K562 (cell line): ENCODE measurements at regions not wholly inside any gene's neighbourhood (a gene's known extent, or its start where the extent isn't known, plus 50 kb on each side); places are given as distances from the start of the nearest gene placed in this dataset.

Experiments used
- ATAC-seq: fragments of 200-7000 bp; cut with Tn5 transposase; 3 replicates; pipeline ENCODE4 v1.9.1; 2020; ENCODE audit warnings: moderate library complexity
- BruUV-seq: library from RNA; stranded (reverse); fragments of 400-500 nt; replicated peaks from 2 replicates; lab custom pipeline; 2021; lab: Mats Ljungman, UMichigan
- CTCF ChIA-PET: fragments of 300-600 bp; formaldehyde crosslinking; extraction: SDS; loops from one replicate; lab custom pipeline; 2021; ENCODE audit warnings: low intra/inter-chr PET ratio; lab: Yijun Ruan, JAX
- POLR2A ChIA-PET: fragments of 300-600, 350-650 bp; sonication (Branson Sonifier 250); formaldehyde crosslinking; extraction: SDS; loops from one replicate; lab custom pipeline; 2021; ENCODE audit warnings: antibody characterized with exemption, inconsistent platforms; lab: Yijun Ruan, JAX
- DNase-seq, 4 experiments: peaks; one replicate each; pipeline versions ENCODE4 v3.0.0 to v3.0.0-alpha.2; 2011 to 2018; ENCODE audit warnings: low spot score in 3 of 4, mixed read lengths in 3 of 4; ENCODE audit errors: extremely low read depth in 1 of 4
- FAIRE-seq: peaks from 2 replicates; lab custom pipeline; 2011; peaks lifted over from hg19 to GRCh38; lab: Jason Lieb, UNC
- H2AFZ ChIP-seq: 2 replicates; pipeline ENCODE4 v1.6.0; 2011; ENCODE audit warnings: low read depth, low read length, control low read depth, inconsistent platforms
- H3K27ac ChIP-seq: fragments of 200-600 bp; 3 replicates; pipeline ENCODE4 v1.8.0; 2011; ENCODE audit warnings: low read depth, mild to moderate bottlenecking, control low read depth, inconsistent platforms, low read length, moderate library complexity, mixed read lengths; ENCODE audit errors: extremely low read depth
- H3K27me3 ChIP-seq, 2 experiments: fragments of 300-600 bp in 1 of 2; 2 replicates in 1 of 2; 3 replicates in 1 of 2; pipeline versions ENCODE4 v1.6.0 to v1.8.0; 2011; ENCODE audit warnings: inconsistent platforms in 2 of 2, low read length in 2 of 2, mild to moderate bottlenecking in 1 of 2, mixed read lengths in 1 of 2, moderate library complexity in 1 of 2; ENCODE audit not compliant: control insufficient read depth in 2 of 2, insufficient read depth in 2 of 2
- H3K36me3 ChIP-seq: fragments of 300-600 bp; 3 replicates; pipeline ENCODE4 v1.8.0; 2011; ENCODE audit warnings: mild to moderate bottlenecking, low read length, inconsistent platforms; ENCODE audit not compliant: control insufficient read depth, insufficient read depth
- H3K4me1 ChIP-seq, 2 experiments: fragments of 200-600 bp in 1 of 2; replicated peaks in 1 of 2; 2 replicates in 1 of 2; 3 replicates in 1 of 2; pipeline versions ENCODE4 v1.5.1 to v1.8.0; 2011; ENCODE audit warnings: inconsistent platforms in 2 of 2, low read length in 2 of 2, mild to moderate bottlenecking in 1 of 2, mixed read lengths in 1 of 2, moderate library complexity in 1 of 2; ENCODE audit not compliant: control insufficient read depth in 2 of 2, insufficient read depth in 2 of 2
- H3K4me2 ChIP-seq: 2 replicates; pipeline ENCODE4 v1.6.1; 2011; ENCODE audit warnings: low read length, control low read depth, inconsistent platforms, mixed read lengths; ENCODE audit not compliant: insufficient read depth
- H3K4me3 ChIP-seq: fragments of 200-600 bp; sonication (generic), shearing (Covaris generic); 2 replicates; pipeline ENCODE4 v1.5.1; 2016; ENCODE audit warnings: control low read depth, inconsistent platforms
- H3K79me2 ChIP-seq: fragments of 200-600 bp; 3 replicates; pipeline ENCODE4 v1.8.0; 2011; ENCODE audit warnings: low read length, inconsistent platforms; ENCODE audit not compliant: control insufficient read depth, insufficient read depth
- H3K9ac ChIP-seq, 2 experiments: 2 replicates each; pipeline versions ENCODE4 v1.6.0 to v1.6.1; 2011; ENCODE audit warnings: low read depth in 2 of 2, low read length in 2 of 2, control low read depth in 1 of 2, inconsistent platforms in 1 of 2, mild to moderate bottlenecking in 1 of 2, mixed read lengths in 1 of 2; ENCODE audit not compliant: insufficient read depth in 1 of 2
- H3K9me1 ChIP-seq: one replicate; pipeline ENCODE4 v1.6.0; 2011; ENCODE audit warnings: inconsistent platforms, mild to moderate bottlenecking, low read length, moderate library complexity; ENCODE audit not compliant: control insufficient read depth, insufficient read depth
- H3K9me3 ChIP-seq: replicated peaks from 2 replicates; pipeline ENCODE4 v1.5.1; 2011; ENCODE audit warnings: low read depth, low read length, inconsistent platforms; ENCODE audit not compliant: control insufficient read depth, insufficient read depth
- H4K20me1 ChIP-seq: replicated peaks from 2 replicates; pipeline ENCODE4 v1.6.1; 2011; ENCODE audit warnings: low read length, inconsistent platforms, mixed read lengths; ENCODE audit not compliant: control insufficient read depth, insufficient read depth
- C11orf30 ChIP-seq: fragments of 450-650 bp; IDR thresholded peaks from 2 replicates; pipeline ENCODE4 v1.6.1; 2016; ENCODE audit warnings: low read depth, mild to moderate bottlenecking
- HNRNPLL ChIP-seq: fragments of 200-400 bp; formaldehyde crosslinking; IDR thresholded peaks from 2 replicates; pipeline ENCODE4 v1.6.1; 2017; ENCODE audit warnings: low read length, low read depth, mild to moderate bottlenecking; ENCODE audit not compliant: poor library complexity, severe bottlenecking
- NCOA2 ChIP-seq, 2 experiments: fragments of 450-650 bp; IDR thresholded peaks; 2 replicates each; pipeline ENCODE4 v1.6.1; 2018; ENCODE audit warnings: mild to moderate bottlenecking in 2 of 2, moderate library complexity in 1 of 2; ENCODE audit not compliant: partially characterized antibody in 2 of 2
- SRSF1 ChIP-seq: fragments of 200-400 bp; formaldehyde crosslinking; IDR thresholded peaks from 2 replicates; pipeline ENCODE4 v1.6.1; 2017; ENCODE audit warnings: mild to moderate bottlenecking, low read depth, low read length, moderate library complexity
- WGBS: fragments of 100-300 bp; shearing (Covaris generic); methylation state at CpG from one replicate; pipeline ENCODE4 v1.1.6; 2016; ENCODE audit warnings: low coverage, mixed read lengths; ENCODE audit not compliant: insufficient coverage; ENCODE audit errors: missing lambda C conversion rate; 5-methylcytosine and 5-hydroxymethylcytosine counted together
- in situ Hi-C: fragments of 300-500 bp; cut with MboI; formaldehyde crosslinking; loops from 4 replicates; pipeline ENCODE4 v1.15.0; 2018; ENCODE audit warnings: inconsistent platforms, mixed read lengths
- intact Hi-C: fragments of 100-400 bp; cut with micrococcal nuclease; formaldehyde crosslinking; loops from 2 replicates; pipeline ENCODE4 v1.14.2; 2022
- TF ChIP-seq, protein P1 (sequence below), 3 experiments: fragments of 200-800 bp in 1 of 3; fragments of 250-450 bp in 1 of 3; fragments of 450-650 bp in 1 of 3; sonication (Bioruptor Pico) in 1 of 3; sonication (Bioruptor generic) in 1 of 3; formaldehyde crosslinking in 1 of 3; IDR thresholded peaks; 2 replicates each; pipeline versions ENCODE4 v1.6.1 to v1.8.0; 2016 to 2022; ENCODE audit warnings: mild to moderate bottlenecking in 2 of 3, missing genetic modification characterization in 2 of 3, missing compliant biosample characterization in 1 of 3, moderate library complexity in 1 of 3
- TF ChIP-seq, protein P2 (sequence below): fragments of 250-450 bp; sonication (Bioruptor Pico); IDR thresholded peaks from 2 replicates; pipeline ENCODE4 v1.4.0; 2020; ENCODE audit warnings: mild to moderate bottlenecking, moderate library complexity, borderline replicate concordance

DNA sequence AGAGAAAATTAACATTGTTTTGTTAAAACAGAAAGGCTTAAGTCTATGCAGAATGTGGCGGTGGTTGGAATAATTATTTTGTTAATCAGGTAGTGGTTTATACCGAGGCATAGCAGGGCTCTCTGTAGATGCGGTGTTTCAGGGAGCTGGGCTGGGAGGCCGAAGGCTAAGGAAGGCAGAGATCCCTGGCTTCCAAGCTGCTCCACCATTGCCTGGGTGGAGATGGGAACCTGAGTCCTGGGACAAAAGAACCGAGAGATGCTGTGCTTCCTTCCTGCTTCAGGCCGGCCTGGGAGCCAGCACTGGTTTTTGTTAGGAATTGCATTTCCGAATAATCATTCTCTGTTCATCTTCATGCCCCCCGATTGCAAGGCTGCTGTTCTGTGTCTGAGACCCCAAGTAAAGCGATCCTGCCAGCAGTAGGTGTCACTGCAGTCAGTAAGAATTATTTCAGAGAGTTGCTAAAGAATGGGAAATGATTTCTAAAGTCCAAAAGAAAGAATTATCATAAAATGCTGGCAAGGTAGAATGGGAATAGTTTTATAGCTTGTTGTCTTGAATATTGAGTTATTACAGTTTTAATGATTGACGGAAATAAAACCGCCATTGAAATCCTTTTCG lies 824.9 kb downstream of the GALR1 start (continued):
- TF ChIP-seq, protein P1, sequence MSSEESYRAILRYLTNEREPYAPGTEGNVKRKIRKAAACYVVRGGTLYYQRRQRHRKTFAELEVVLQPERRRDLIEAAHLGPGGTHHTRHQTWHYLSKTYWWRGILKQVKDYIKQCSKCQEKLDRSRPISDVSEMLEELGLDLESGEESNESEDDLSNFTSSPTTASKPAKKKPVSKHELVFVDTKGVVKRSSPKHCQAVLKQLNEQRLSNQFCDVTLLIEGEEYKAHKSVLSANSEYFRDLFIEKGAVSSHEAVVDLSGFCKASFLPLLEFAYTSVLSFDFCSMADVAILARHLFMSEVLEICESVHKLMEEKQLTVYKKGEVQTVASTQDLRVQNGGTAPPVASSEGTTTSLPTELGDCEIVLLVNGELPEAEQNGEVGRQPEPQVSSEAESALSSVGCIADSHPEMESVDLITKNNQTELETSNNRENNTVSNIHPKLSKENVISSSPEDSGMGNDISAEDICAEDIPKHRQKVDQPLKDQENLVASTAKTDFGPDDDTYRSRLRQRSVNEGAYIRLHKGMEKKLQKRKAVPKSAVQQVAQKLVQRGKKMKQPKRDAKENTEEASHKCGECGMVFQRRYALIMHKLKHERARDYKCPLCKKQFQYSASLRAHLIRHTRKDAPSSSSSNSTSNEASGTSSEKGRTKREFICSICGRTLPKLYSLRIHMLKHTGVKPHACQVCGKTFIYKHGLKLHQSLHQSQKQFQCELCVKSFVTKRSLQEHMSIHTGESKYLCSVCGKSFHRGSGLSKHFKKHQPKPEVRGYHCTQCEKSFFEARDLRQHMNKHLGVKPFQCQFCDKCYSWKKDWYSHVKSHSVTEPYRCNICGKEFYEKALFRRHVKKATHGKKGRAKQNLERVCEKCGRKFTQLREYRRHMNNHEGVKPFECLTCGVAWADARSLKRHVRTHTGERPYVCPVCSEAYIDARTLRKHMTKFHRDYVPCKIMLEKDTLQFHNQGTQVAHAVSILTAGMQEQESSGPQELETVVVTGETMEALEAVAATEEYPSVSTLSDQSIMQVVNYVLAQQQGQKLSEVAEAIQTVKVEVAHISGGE (CRISPR knock-in tag; IDR thresholded peaks at IDR 0.05) = no peak

DNA sequence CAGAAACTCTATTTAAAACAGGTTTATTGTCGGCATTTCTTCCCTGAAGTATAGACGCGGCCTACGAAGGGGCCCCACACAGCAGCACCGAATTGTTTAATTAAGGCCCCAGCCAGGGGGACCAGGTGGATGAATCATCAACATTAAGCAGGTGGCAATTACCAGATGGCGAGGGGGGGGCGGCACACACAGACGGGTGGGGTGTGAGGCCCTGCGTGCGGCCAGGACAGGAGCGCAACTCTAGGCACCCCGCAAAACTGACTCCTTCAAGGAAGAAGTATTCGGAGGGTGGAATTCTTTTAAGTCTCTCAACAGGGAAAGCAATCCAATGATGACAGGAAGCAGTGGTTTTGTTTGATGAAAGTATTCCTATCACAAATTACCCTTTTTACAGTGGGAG lies 830.4 kb downstream of the GALR1 start:
- H3K9ac ChIP-seq = no peak overlapping the region
- no peak overlapping the region for H2AFZ ChIP-seq
- TF ChIP-seq C11orf30 (no peak), SRSF1 (no peak), NCOA2 (IDR thresholded peaks at IDR 0.05; ENCODE audit: partially characterized antibody in 2 of 2) (no peak), HNRNPLL (no peak)
- TF ChIP-seq, protein P2, sequence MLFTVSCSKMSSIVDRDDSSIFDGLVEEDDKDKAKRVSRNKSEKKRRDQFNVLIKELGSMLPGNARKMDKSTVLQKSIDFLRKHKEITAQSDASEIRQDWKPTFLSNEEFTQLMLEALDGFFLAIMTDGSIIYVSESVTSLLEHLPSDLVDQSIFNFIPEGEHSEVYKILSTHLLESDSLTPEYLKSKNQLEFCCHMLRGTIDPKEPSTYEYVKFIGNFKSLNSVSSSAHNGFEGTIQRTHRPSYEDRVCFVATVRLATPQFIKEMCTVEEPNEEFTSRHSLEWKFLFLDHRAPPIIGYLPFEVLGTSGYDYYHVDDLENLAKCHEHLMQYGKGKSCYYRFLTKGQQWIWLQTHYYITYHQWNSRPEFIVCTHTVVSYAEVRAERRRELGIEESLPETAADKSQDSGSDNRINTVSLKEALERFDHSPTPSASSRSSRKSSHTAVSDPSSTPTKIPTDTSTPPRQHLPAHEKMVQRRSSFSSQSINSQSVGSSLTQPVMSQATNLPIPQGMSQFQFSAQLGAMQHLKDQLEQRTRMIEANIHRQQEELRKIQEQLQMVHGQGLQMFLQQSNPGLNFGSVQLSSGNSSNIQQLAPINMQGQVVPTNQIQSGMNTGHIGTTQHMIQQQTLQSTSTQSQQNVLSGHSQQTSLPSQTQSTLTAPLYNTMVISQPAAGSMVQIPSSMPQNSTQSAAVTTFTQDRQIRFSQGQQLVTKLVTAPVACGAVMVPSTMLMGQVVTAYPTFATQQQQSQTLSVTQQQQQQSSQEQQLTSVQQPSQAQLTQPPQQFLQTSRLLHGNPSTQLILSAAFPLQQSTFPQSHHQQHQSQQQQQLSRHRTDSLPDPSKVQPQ = no peak
- H3K27ac ChIP-seq = no peak overlapping the region
- ATAC-seq = no peak
- H3K27me3 ChIP-seq = peaks cover 4 to 34% of the 10 kb centered on the region in 2 experiments; a peak in 4 of 5 replicates
- H3K36me3 ChIP-seq = no peaks in the 10 kb centered on the region
- no peaks in the 10 kb centered on the region for H3K9me1 ChIP-seq
- 4% methylated on average over 9 of the region's 13 CpGs for WGBS
- H4K20me1 ChIP-seq = no peaks in the 10 kb centered on the region
- FAIRE-seq = no peak
- no peak for DNase-seq
- H3K9me3 ChIP-seq = no peaks in the 10 kb centered on the region
- POLR2A ChIA-PET = no interaction called here
- no peaks in the 10 kb centered on the region for H3K79me2 ChIP-seq
- H3K4me2 ChIP-seq = no peak overlapping the region
- no peak overlapping the region for H3K4me3 ChIP-seq
- intact Hi-C loops (no loop called here), in situ Hi-C loops (no loop called here)
- no TSS peak for BruUV-seq
- no peaks in the 10 kb centered on the region for H3K4me1 ChIP-seq
- CTCF ChIA-PET = no interaction called here
